Adrenal gland (tissue), 9 donors: ENCODE measurements at regions not wholly inside any gene's neighbourhood (a gene's known extent, or its start where the extent isn't known, plus 50 kb on each side); places are given as distances from the start of the nearest gene placed in this dataset.

ENCODE experiments used
- DNase-seq, 7 donors: peaks; one replicate each; pipeline ENCODE4 v3.0.0-alpha.2; 2019 to 2020
- H3K27ac ChIP-seq, 5 donors: fragments of 200-600 bp; sonication (generic) in 4 of 5; 1 replicate in 3 of 5; 2 replicates in 2 of 5; pipeline versions ENCODE4 v1.5.1 to v1.8.0; 2016 to 2020; ENCODE audit warnings: mild to moderate bottlenecking in 1 of 5
- H3K27me3 ChIP-seq: fragments of 200-600 bp; 2 replicates; pipeline ENCODE4 v1.8.0; 2021
- H3K36me3 ChIP-seq, 2 donors: fragments of 200-600 bp; replicated peaks in 1 of 2; 1 replicate in 1 of 2; 2 replicates in 1 of 2; pipeline versions ENCODE4 v1.5.1 to v1.8.0; 2018 to 2022
- H3K4me1 ChIP-seq, 2 donors: fragments of 200-600 bp; replicated peaks in 1 of 2; 1 replicate in 1 of 2; 2 replicates in 1 of 2; pipeline versions ENCODE4 v1.5.1 to v1.8.0; 2018 to 2021
- H3K4me3 ChIP-seq, 4 donors: fragments of 200-600 bp; sonication (generic) in 3 of 4; one replicate each; pipeline ENCODE4 v1.5.1; 2016 to 2018
- H3K9me3 ChIP-seq, 3 donors: fragments of 200-600 bp; sonication (generic) in 1 of 3; replicated peaks in 1 of 3; 1 replicate in 2 of 3; 2 replicates in 1 of 3; pipeline versions ENCODE4 v1.5.1 to v1.8.0; 2016 to 2021
- CTCF ChIP-seq, 6 experiments: fragments of 450-650 bp in 4 of 6; fragments of 200-600 bp in 2 of 6; sonication (generic) in 1 of 6; IDR thresholded peaks; 1 replicate in 5 of 6; 2 replicates in 1 of 6; pipeline versions ENCODE4 v1.5.1 to v1.8.0; 2016 to 2021; ENCODE audit warnings: antibody characterized with exemption in 6 of 6, mild to moderate bottlenecking in 2 of 6, moderate library complexity in 1 of 6
- POLR2A ChIP-seq, 2 donors: fragments of 450-650 bp; IDR thresholded peaks; one replicate each; pipeline ENCODE4 v1.6.1; 2017; ENCODE audit warnings: antibody characterized with exemption in 2 of 2, mild to moderate bottlenecking in 2 of 2, moderate library complexity in 1 of 2
- WGBS, 4 donors: extraction: QIAGEN DNeasy Blood & Tissue Kit in 2 of 4; methylation state at CpG; one replicate each; pipeline versions ENCODE4 v1.1.5 to v1.1.7; 2013 to 2017; 5-methylcytosine and 5-hydroxymethylcytosine counted together
- intact Hi-C, 2 donors: fragments of 100-400 bp; cut with DNase I; formaldehyde crosslinking; loops; one replicate each; pipeline versions ENCODE4 v1.14.1 to v1.15.0; 2022 to 2023
- donor health status: healthy with polysubstance abuse.
- donor health status: Bipolar disorder and iron deficiency.
- donor health status: DM: yes; HTN: yes; CAD: no.
- donor health status: DM: no; HTN: no; CAD: no.
- donor health status: DM: no; HTN: no; CAD: no.

- peak in 1 of 7 donors; percentile 28 for DNase-seq
- H3K9me3 ChIP-seq, result no peaks in the 10 kb centered on the region
- no peaks in the 10 kb centered on the region for H3K4me1 ChIP-seq
- no peaks in the 10 kb centered on the region for H3K36me3 ChIP-seq
- intact Hi-C loops, result no loop called here
- H3K27me3 ChIP-seq, result no peaks in the 10 kb centered on the region
- TF ChIP-seq CTCF (IDR thresholded peaks at IDR 0.05) (no peak), POLR2A (IDR thresholded peaks at IDR 0.05) (no peak)
- H3K27ac ChIP-seq, result no peak overlapping the region
- WGBS, 4 donors, result 76 to 83% (median 79%) methylated on average over 14 of the region's 14 CpGs
- no peak overlapping the region for H3K4me3 ChIP-seq
Measured at GRCh38 chr1:181347495-181348390, 135.6 kb upstream of the CACNA1E start.

- Histone ChIP-seq H3K4me1 (no peaks in the 10 kb centered on the region), H3K9me3 (no peaks in the 10 kb centered on the region), H3K27me3 (no peaks in the 10 kb centered on the region), H3K27ac (no peak overlapping the region), H3K36me3 (no peaks in the 10 kb centered on the region), H3K4me3 (no peak overlapping the region)
- WGBS, 4 donors, result 56 to 68% (median 63%) methylated on average over 2 of the region's 2 CpGs
- peak in 1 of 7 donors; percentile 18 for DNase-seq
- intact Hi-C loops, result no loop called here
- TF ChIP-seq POLR2A (IDR thresholded peaks at IDR 0.05) (no peak), CTCF (IDR thresholded peaks at IDR 0.05) (no peak)
Measured at GRCh38 chr1:181349512-181349911, 133.8 kb upstream of the CACNA1E start.

- DNase-seq, result peak in 1 of 7 donors; percentile 20
- no peaks in the 10 kb centered on the region for H3K36me3 ChIP-seq
- no peaks in the 10 kb centered on the region for H3K9me3 ChIP-seq
- TF ChIP-seq POLR2A (IDR thresholded peaks at IDR 0.05) (no peak), CTCF (IDR thresholded peaks at IDR 0.05) (no peak)
- no peak overlapping the region for H3K27ac ChIP-seq
- H3K27me3 ChIP-seq, result no peaks in the 10 kb centered on the region
- no peaks in the 10 kb centered on the region for H3K4me1 ChIP-seq
- H3K4me3 ChIP-seq, result no peak overlapping the region
- intact Hi-C loops, result no loop called here
- 80 to 94% (median 83%) methylated on average over 7 of the region's 7 CpGs for WGBS, 4 donors
Measured at GRCh38 chr1:181350131-181350530, 133.2 kb upstream of the CACNA1E start.

GRCh38 chr1:181351740-181352139 lies 131.6 kb upstream of the CACNA1E start:
- H3K27ac ChIP-seq, result no peak overlapping the region
- intact Hi-C loops, result no loop called here
- 85 to 91% (median 88%) methylated on average over 3 of the region's 3 CpGs for WGBS, 4 donors
- H3K4me1 ChIP-seq, result no peaks in the 10 kb centered on the region
- no peaks in the 10 kb centered on the region for H3K36me3 ChIP-seq
- TF ChIP-seq POLR2A (IDR thresholded peaks at IDR 0.05), result no peak
- no peaks in the 10 kb centered on the region for H3K9me3 ChIP-seq
- no peaks in the 10 kb centered on the region for H3K27me3 ChIP-seq
- no peak overlapping the region for H3K4me3 ChIP-seq
- peak in 1 of 7 donors; percentile 0 for DNase-seq

GRCh38 chr1:181352695-181353094 lies 130.6 kb upstream of the CACNA1E start:
- Histone ChIP-seq H3K27me3 (no peaks in the 10 kb centered on the region), H3K4me3 (no peak overlapping the region), H3K9me3 (no peaks in the 10 kb centered on the region), H3K27ac (no peak overlapping the region), H3K36me3 (no peaks in the 10 kb centered on the region), H3K4me1 (no peaks in the 10 kb centered on the region)
- no peak for DNase-seq
- intact Hi-C loops, result no loop called here
- 83 to 91% (median 87%) methylated on average over 4 of the region's 4 CpGs for WGBS, 4 donors
- no peak for TF ChIP-seq POLR2A (IDR thresholded peaks at IDR 0.05)
- no peak for TF ChIP-seq CTCF (IDR thresholded peaks at IDR 0.05)
